ENCODE measurements at regions not wholly inside any gene's neighbourhood (a gene's known extent, or its start where the extent isn't known, plus 50 kb on each side); places are given as distances from the start of the nearest gene placed in this dataset.
"Not testable (repeated sequence)": the region's sequence is repeated elsewhere in the genome, so short reads cannot be mapped to it uniquely, and the experiment has no call there.

GRCh38 chr5:143962201-143962600 is 150.2 kb downstream of the HMHB1 start:
- Histone ChIP-seq H3K9me3 (ENCODE audit: control insufficient read depth, low read depth, low read length) (no peaks in the 10 kb centered on the region), H3K4me1 (ENCODE audit: control insufficient read depth, low read depth, low read length) (no peaks in the 10 kb centered on the region), H3K27me3 (ENCODE audit: control insufficient read depth, insufficient read depth, low read length) (no peaks in the 10 kb centered on the region), H3K27ac (ENCODE audit: low read length) (no peak overlapping the region), H3K9ac (ENCODE audit: low read length) (no peak overlapping the region), H3K36me3 (ENCODE audit: control insufficient read depth, low read depth, low read length) (no peaks in the 10 kb centered on the region), H3K4me3 (ENCODE audit: low read length) (no peak overlapping the region)

- Histone ChIP-seq H3K27ac (ENCODE audit: low read length) (no peak overlapping the region), H3K9ac (ENCODE audit: low read length) (no peak overlapping the region), H3K36me3 (ENCODE audit: control insufficient read depth, low read depth, low read length) (no peaks in the 10 kb centered on the region), H3K4me1 (ENCODE audit: control insufficient read depth, low read depth, low read length) (no peaks in the 10 kb centered on the region), H3K4me3 (ENCODE audit: low read length) (no peak overlapping the region), H3K27me3 (ENCODE audit: control insufficient read depth, insufficient read depth, low read length) (no peaks in the 10 kb centered on the region), H3K9me3 (ENCODE audit: control insufficient read depth, low read depth, low read length) (no peaks in the 10 kb centered on the region)
These were observed 153.0 kb downstream of the HMHB1 start for GRCh38 chr5:143964919-143965318.

GRCh38 chr5:143966280-143966679 is 154.3 kb downstream of the HMHB1 start:
- H3K4me1 ChIP-seq (ENCODE audit: control insufficient read depth, low read depth, low read length) = no peaks in the 10 kb centered on the region
- H3K27ac ChIP-seq (ENCODE audit: low read length) = no peak overlapping the region
- no peak overlapping the region for H3K9ac ChIP-seq (ENCODE audit: low read length)
- H3K36me3 ChIP-seq (ENCODE audit: control insufficient read depth, low read depth, low read length) = no peaks in the 10 kb centered on the region
- no peaks in the 10 kb centered on the region for H3K9me3 ChIP-seq (ENCODE audit: control insufficient read depth, low read depth, low read length)
- no peak overlapping the region for H3K4me3 ChIP-seq (ENCODE audit: low read length)
- H3K27me3 ChIP-seq (ENCODE audit: control insufficient read depth, insufficient read depth, low read length) = no peaks in the 10 kb centered on the region

- no peaks in the 10 kb centered on the region for H3K36me3 ChIP-seq (ENCODE audit: control insufficient read depth, low read depth, low read length)
- H3K9ac ChIP-seq (ENCODE audit: low read length) = no peak overlapping the region
- H3K9me3 ChIP-seq (ENCODE audit: control insufficient read depth, low read depth, low read length) = no peaks in the 10 kb centered on the region
- no peak overlapping the region for H3K4me3 ChIP-seq (ENCODE audit: low read length)
- no peak overlapping the region for H3K27ac ChIP-seq (ENCODE audit: low read length)
- H3K4me1 ChIP-seq (ENCODE audit: control insufficient read depth, low read depth, low read length) = no peaks in the 10 kb centered on the region
- no peaks in the 10 kb centered on the region for H3K27me3 ChIP-seq (ENCODE audit: control insufficient read depth, insufficient read depth, low read length)
These were observed 156.3 kb downstream of the HMHB1 start for GRCh38 chr5:143968071-143968878.

- H3K4me3 ChIP-seq (ENCODE audit: low read length) = no peak overlapping the region
- H3K27ac ChIP-seq (ENCODE audit: low read length) = no peak overlapping the region
- no peaks in the 10 kb centered on the region for H3K36me3 ChIP-seq (ENCODE audit: control insufficient read depth, low read depth, low read length)
- no peaks in the 10 kb centered on the region for H3K4me1 ChIP-seq (ENCODE audit: control insufficient read depth, low read depth, low read length)
- no peaks in the 10 kb centered on the region for H3K27me3 ChIP-seq (ENCODE audit: control insufficient read depth, insufficient read depth, low read length)
- no peak overlapping the region for H3K9ac ChIP-seq (ENCODE audit: low read length)
- H3K9me3 ChIP-seq (ENCODE audit: control insufficient read depth, low read depth, low read length) = no peaks in the 10 kb centered on the region
These were observed 158.2 kb downstream of the HMHB1 start for GRCh38 chr5:143970159-143970558.

GRCh38 chr5:143972068-143972467 is 160.1 kb downstream of the HMHB1 start:
- no peak overlapping the region for H3K9ac ChIP-seq (ENCODE audit: low read length)

GRCh38 chr5:143976055-143976454 is 164.1 kb downstream of the HMHB1 start:
- Histone ChIP-seq H3K27ac (ENCODE audit: low read length) (no peak overlapping the region), H3K9ac (ENCODE audit: low read length) (no peak overlapping the region), H3K4me3 (ENCODE audit: low read length) (no peak overlapping the region), H3K4me1 (ENCODE audit: control insufficient read depth, low read depth, low read length) (no peaks in the 10 kb centered on the region), H3K27me3 (ENCODE audit: control insufficient read depth, insufficient read depth, low read length) (no peaks in the 10 kb centered on the region), H3K36me3 (ENCODE audit: control insufficient read depth, low read depth, low read length) (no peaks in the 10 kb centered on the region), H3K9me3 (ENCODE audit: control insufficient read depth, low read depth, low read length) (no peaks in the 10 kb centered on the region)

More at GRCh38 chr5:143972068-143972467, 160.1 kb downstream of the HMHB1 start:
- H3K4me1 ChIP-seq (ENCODE audit: control insufficient read depth, low read depth, low read length) = no peaks in the 10 kb centered on the region
- no peak overlapping the region for H3K4me3 ChIP-seq (ENCODE audit: low read length)
- H3K27me3 ChIP-seq (ENCODE audit: control insufficient read depth, insufficient read depth, low read length) = no peaks in the 10 kb centered on the region
- no peaks in the 10 kb centered on the region for H3K9me3 ChIP-seq (ENCODE audit: control insufficient read depth, low read depth, low read length)
- no peaks in the 10 kb centered on the region for H3K36me3 ChIP-seq (ENCODE audit: control insufficient read depth, low read depth, low read length)
- no peak overlapping the region for H3K27ac ChIP-seq (ENCODE audit: low read length)

GRCh38 chr5:143977891-143978461 is 166.0 kb downstream of the HMHB1 start:
- Histone ChIP-seq H3K27me3 (ENCODE audit: control insufficient read depth, insufficient read depth, low read length) (no peaks in the 10 kb centered on the region), H3K27ac (ENCODE audit: low read length) (no peak overlapping the region), H3K4me1 (ENCODE audit: control insufficient read depth, low read depth, low read length) (no peaks in the 10 kb centered on the region), H3K9me3 (ENCODE audit: control insufficient read depth, low read depth, low read length) (no peaks in the 10 kb centered on the region), H3K9ac (ENCODE audit: low read length) (no peak overlapping the region), H3K4me3 (ENCODE audit: low read length) (no peak overlapping the region), H3K36me3 (ENCODE audit: control insufficient read depth, low read depth, low read length) (no peaks in the 10 kb centered on the region)

- H3K4me1 ChIP-seq (ENCODE audit: control insufficient read depth, low read depth, low read length) = no peaks in the 10 kb centered on the region
- no peak overlapping the region for H3K4me3 ChIP-seq (ENCODE audit: low read length)
- H3K9ac ChIP-seq (ENCODE audit: low read length) = no peak overlapping the region
- no peak overlapping the region for H3K27ac ChIP-seq (ENCODE audit: low read length)
- no peaks in the 10 kb centered on the region for H3K27me3 ChIP-seq (ENCODE audit: control insufficient read depth, insufficient read depth, low read length)
- no peaks in the 10 kb centered on the region for H3K36me3 ChIP-seq (ENCODE audit: control insufficient read depth, low read depth, low read length)
- no peaks in the 10 kb centered on the region for H3K9me3 ChIP-seq (ENCODE audit: control insufficient read depth, low read depth, low read length)
These were observed 167.2 kb downstream of the HMHB1 start for GRCh38 chr5:143979044-143979690.

- H3K9ac ChIP-seq (ENCODE audit: low read length) = no peak overlapping the region
- no peaks in the 10 kb centered on the region for H3K9me3 ChIP-seq (ENCODE audit: control insufficient read depth, low read depth, low read length)
- H3K4me1 ChIP-seq (ENCODE audit: control insufficient read depth, low read depth, low read length) = no peaks in the 10 kb centered on the region
- H3K36me3 ChIP-seq (ENCODE audit: control insufficient read depth, low read depth, low read length) = no peaks in the 10 kb centered on the region
- H3K27ac ChIP-seq (ENCODE audit: low read length) = no peak overlapping the region
- H3K4me3 ChIP-seq (ENCODE audit: low read length) = no peak overlapping the region
- no peaks in the 10 kb centered on the region for H3K27me3 ChIP-seq (ENCODE audit: control insufficient read depth, insufficient read depth, low read length)
These were observed 168.5 kb downstream of the HMHB1 start for GRCh38 chr5:143980506-143980905.

GRCh38 chr5:143982957-143983356 is 171.0 kb downstream of the HMHB1 start:
- not testable (repeated sequence) for H3K27me3 ChIP-seq (ENCODE audit: control insufficient read depth, insufficient read depth, low read length); H3K9ac ChIP-seq (ENCODE audit: low read length); H3K9me3 ChIP-seq (ENCODE audit: control insufficient read depth, low read depth, low read length); H3K4me1 ChIP-seq (ENCODE audit: control insufficient read depth, low read depth, low read length); H3K36me3 ChIP-seq (ENCODE audit: control insufficient read depth, low read depth, low read length); H3K4me3 ChIP-seq (ENCODE audit: low read length); H3K27ac ChIP-seq (ENCODE audit: low read length)

Data from iPS-18a (cell line).